H1 (cell line): ENCODE measurements at regions not wholly inside any gene's neighbourhood (a gene's known extent, or its start where the extent isn't known, plus 50 kb on each side); places are given as distances from the start of the nearest gene placed in this dataset.

Experiments
- CTCF ChIA-PET: fragments of 300-600 bp; sonication (Branson Sonifier 250); formaldehyde crosslinking; loops from one replicate; lab custom pipeline; 2021; ENCODE audit not compliant: partially characterized antibody; lab: Charles Lee
- POLR2A ChIA-PET: fragments of 300-600 bp; sonication (Branson Sonifier 250); formaldehyde crosslinking; loops from one replicate; lab custom pipeline; 2021; ENCODE audit warnings: inconsistent platforms; ENCODE audit not compliant: partially characterized antibody; lab: Charles Lee
- DNase-seq, 2 experiments: peaks; one replicate each; pipeline versions ENCODE4 v3.0.0 to v3.0.0-alpha.2; 2010 to 2022; ENCODE audit warnings: low spot score in 2 of 2, low read depth in 1 of 2, mixed read lengths in 1 of 2
- FAIRE-seq: peaks from 2 replicates; lab custom pipeline; 2011; peaks lifted over from hg19 to GRCh38; lab: Jason Lieb, UNC
- H2AFZ ChIP-seq: 2 replicates; pipeline ENCODE4 v1.8.1; 2012; ENCODE audit warnings: low read length, inconsistent platforms
- H2AK5ac ChIP-seq: 2 replicates; pipeline ENCODE4 v1.6.1; 2013; ENCODE audit warnings: low read depth, low read length
- H2BK120ac ChIP-seq: replicated peaks from 2 replicates; pipeline ENCODE3; 2013; ENCODE audit warnings: low read depth, low read length, inconsistent platforms
- H2BK12ac ChIP-seq: 2 replicates; pipeline ENCODE4 v1.6.1; 2013; ENCODE audit warnings: low read depth, low read length
- H2BK15ac ChIP-seq: 2 replicates; pipeline ENCODE4 v1.6.1; 2013; ENCODE audit warnings: low read length
- H2BK20ac ChIP-seq: 2 replicates; pipeline ENCODE4 v1.6.1; 2013; ENCODE audit warnings: low read length
- H2BK5ac ChIP-seq: 2 replicates; pipeline ENCODE4 v1.6.1; 2013; ENCODE audit warnings: low read depth, low read length
- H3K14ac ChIP-seq: 2 replicates; pipeline ENCODE4 v1.6.1; 2013; ENCODE audit warnings: inconsistent platforms; ENCODE audit not compliant: insufficient read length
- H3K18ac ChIP-seq: 2 replicates; pipeline ENCODE4 v1.6.1; 2013; ENCODE audit warnings: low read length; ENCODE audit errors: extremely low read depth
- H3K23ac ChIP-seq: 2 replicates; pipeline ENCODE4 v1.6.1; 2013; ENCODE audit warnings: inconsistent platforms; ENCODE audit not compliant: insufficient read length
- H3K23me2 ChIP-seq: 2 replicates; pipeline ENCODE4 v1.6.1; 2013; ENCODE audit warnings: low read depth, low read length
- H3K27ac ChIP-seq: 2 replicates; pipeline ENCODE4 v1.6.1; 2011; ENCODE audit warnings: low read depth, low read length, inconsistent platforms
- H3K27me3 ChIP-seq, 4 experiments: replicated peaks in 1 of 4; 1 replicate in 1 of 4; 2 replicates in 3 of 4; pipeline versions ENCODE4 v1.6.1 to v1.8.1; 2011 to 2013; ENCODE audit warnings: low read length in 3 of 4, mild to moderate bottlenecking in 3 of 4, inconsistent platforms in 2 of 4, mixed read lengths in 2 of 4, moderate library complexity in 1 of 4; ENCODE audit not compliant: control insufficient read depth in 3 of 4, insufficient read depth in 3 of 4; ENCODE audit errors: extremely low read depth in 1 of 4
- H3K36me3 ChIP-seq, 4 experiments: 2 replicates each; pipeline versions ENCODE4 v1.6.1 to v1.8.1; 2011 to 2013; ENCODE audit warnings: mild to moderate bottlenecking in 4 of 4, low read length in 3 of 4, moderate library complexity in 2 of 4, control low read depth in 1 of 4, inconsistent platforms in 1 of 4; ENCODE audit not compliant: insufficient read depth in 4 of 4, control insufficient read depth in 2 of 4
- H3K4ac ChIP-seq: replicated peaks from 2 replicates; pipeline ENCODE3; 2013; ENCODE audit warnings: low read length, low read depth, mixed read lengths, inconsistent platforms; ENCODE audit not compliant: insufficient read length
- H3K4me1 ChIP-seq, 4 experiments: replicated peaks in 1 of 4; 1 replicate in 1 of 4; 2 replicates in 3 of 4; pipeline versions ENCODE4 v1.6.1 to v1.8.1; 2011 to 2013; ENCODE audit warnings: low read length in 3 of 4, inconsistent platforms in 2 of 4, mixed read lengths in 1 of 4; ENCODE audit not compliant: insufficient read depth in 4 of 4, control insufficient read depth in 3 of 4
- H3K4me2 ChIP-seq, 2 experiments: 2 replicates each; pipeline versions ENCODE4 v1.6.1 to v1.8.1; 2011 to 2013; ENCODE audit warnings: low read depth in 2 of 2, low read length in 2 of 2, control low read depth in 1 of 2, inconsistent platforms in 1 of 2, mild to moderate bottlenecking in 1 of 2; ENCODE audit not compliant: insufficient read depth in 1 of 2
- H3K4me3 ChIP-seq, 4 experiments: fragments of 200-600, 300-600 bp in 1 of 4; sonication (generic), shearing (Covaris generic), sonication (Bioruptor Twin) in 1 of 4; 2 replicates each; pipeline versions ENCODE4 v1.5.1 to v1.8.1; 2011 to 2016; ENCODE audit warnings: low read length in 4 of 4, low read depth in 3 of 4, control low read depth in 2 of 4, inconsistent platforms in 2 of 4, mild to moderate bottlenecking in 2 of 4, mixed read lengths in 1 of 4, moderate library complexity in 1 of 4; ENCODE audit not compliant: insufficient read depth in 2 of 4; ENCODE audit errors: extremely low read depth in 1 of 4
- H3K56ac ChIP-seq: replicated peaks from 2 replicates; pipeline ENCODE3; 2013; ENCODE audit warnings: low read depth, mild to moderate bottlenecking, mixed read lengths, low read length, inconsistent platforms; ENCODE audit not compliant: insufficient read length
- H3K79me1 ChIP-seq: 2 replicates; pipeline ENCODE4 v1.6.1; 2013; ENCODE audit warnings: low read depth, low read length, control low read depth
- H3K79me2 ChIP-seq, 2 experiments: 2 replicates each; pipeline versions ENCODE4 v1.6.1 to v1.8.1; 2012 to 2013; ENCODE audit warnings: low read length in 2 of 2, mild to moderate bottlenecking in 2 of 2, inconsistent platforms in 1 of 2; ENCODE audit not compliant: insufficient read depth in 2 of 2, control insufficient read depth in 1 of 2
- H3K9ac ChIP-seq, 4 experiments: replicated peaks in 1 of 4; 1 replicate in 1 of 4; 2 replicates in 3 of 4; pipeline versions ENCODE4 v1.6.1 to v1.8.1; 2011 to 2013; ENCODE audit warnings: low read depth in 3 of 4, low read length in 3 of 4, control low read depth in 2 of 4, mild to moderate bottlenecking in 2 of 4, moderate library complexity in 2 of 4, inconsistent platforms in 1 of 4; ENCODE audit errors: extremely low read depth in 1 of 4
- H3K9me3 ChIP-seq, 2 experiments: 2 replicates each; pipeline versions ENCODE4 v1.6.1 to v1.8.1; 2012 to 2013; ENCODE audit warnings: mild to moderate bottlenecking in 2 of 2, moderate library complexity in 2 of 2, control low read depth in 1 of 2, inconsistent platforms in 1 of 2, low read depth in 1 of 2, low read length in 1 of 2, mixed read lengths in 1 of 2; ENCODE audit not compliant: insufficient read depth in 2 of 2
- H4K20me1 ChIP-seq, 2 experiments: replicated peaks in 1 of 2; 2 replicates each; pipeline versions ENCODE3 to v1.8.1; 2011 to 2013; ENCODE audit warnings: inconsistent platforms in 2 of 2, low read length in 2 of 2, mild to moderate bottlenecking in 1 of 2; ENCODE audit not compliant: insufficient read depth in 2 of 2, control insufficient read depth in 1 of 2
- H4K5ac ChIP-seq: 2 replicates; pipeline ENCODE4 v1.6.1; 2013; ENCODE audit warnings: low read length, low read depth, mixed read lengths, inconsistent platforms; ENCODE audit not compliant: insufficient read length
- H4K8ac ChIP-seq: 2 replicates; pipeline ENCODE4 v1.8.0; 2013; ENCODE audit warnings: mild to moderate bottlenecking, moderate library complexity, low read length, inconsistent platforms; ENCODE audit not compliant: insufficient read depth; ENCODE audit errors: extremely low read depth
- H4K91ac ChIP-seq: replicated peaks from 2 replicates; pipeline ENCODE3; 2013; ENCODE audit warnings: low read length, mixed read lengths, inconsistent platforms; ENCODE audit not compliant: insufficient read length
- ATF3 ChIP-seq: IDR thresholded peaks from 2 replicates; pipeline ENCODE4 v1.6.1; 2011; ENCODE audit warnings: low read depth, mild to moderate bottlenecking, low read length; ENCODE audit not compliant: insufficient read depth
- BCL11A ChIP-seq, 2 experiments: IDR thresholded peaks; one replicate each; pipeline ENCODE4 v1.6.1; 2011; ENCODE audit warnings: low read depth in 2 of 2, low read length in 2 of 2, mild to moderate bottlenecking in 2 of 2
- CEBPB ChIP-seq: IDR thresholded peaks from 2 replicates; pipeline ENCODE4 v1.6.1; 2012; ENCODE audit warnings: low read depth, low read length
- CHD1 ChIP-seq: IDR thresholded peaks from 2 replicates; pipeline ENCODE4 v1.6.1; 2012; ENCODE audit warnings: low read depth, low read length, improper control_type of control experiment
- CTBP2 ChIP-seq: IDR thresholded peaks from 2 replicates; pipeline ENCODE4 v1.7.0; 2011; ENCODE audit warnings: borderline replicate concordance, mild to moderate bottlenecking, moderate library complexity, mixed read lengths, low read length; ENCODE audit not compliant: insufficient read depth, insufficient read length
- EP300 ChIP-seq, 2 experiments: IDR thresholded peaks; 1 replicate in 1 of 2; 2 replicates in 1 of 2; pipeline ENCODE4 v1.6.1; 2011 to 2012; ENCODE audit warnings: low read depth in 2 of 2, low read length in 2 of 2, mild to moderate bottlenecking in 2 of 2, borderline replicate concordance in 1 of 2, inconsistent platforms in 1 of 2, moderate library complexity in 1 of 2
- GTF2F1 ChIP-seq: IDR thresholded peaks from 2 replicates; pipeline ENCODE4 v1.6.1; 2012; ENCODE audit warnings: low read depth, low read length, improper control_type of control experiment, borderline replicate concordance
- JUND ChIP-seq: IDR thresholded peaks from 2 replicates; pipeline ENCODE4 v1.6.1; 2011; ENCODE audit warnings: mild to moderate bottlenecking, improper control_type of control experiment, low read length
- NANOG ChIP-seq: IDR thresholded peaks from 2 replicates; pipeline ENCODE4 v1.6.1; 2011; ENCODE audit warnings: low read length, low read depth, mild to moderate bottlenecking, inconsistent platforms; ENCODE audit not compliant: insufficient read depth, poor library complexity, severe bottlenecking
- PHF8 ChIP-seq: fragments of 200-600 bp; sonication (generic); conservative IDR thresholded peaks from 2 replicates; pipeline ENCODE4 v1.7.1; 2012; ENCODE audit warnings: low read depth, mild to moderate bottlenecking, inconsistent platforms, low read length, moderate library complexity
- SRF ChIP-seq: IDR thresholded peaks from 2 replicates; pipeline ENCODE4 v1.6.1; 2011; ENCODE audit warnings: mild to moderate bottlenecking, low read depth, low read length, moderate library complexity
- SUZ12 ChIP-seq: fragments of 200-600 bp; sonication (generic); IDR thresholded peaks from 2 replicates; pipeline ENCODE4 v1.6.1; 2012; ENCODE audit warnings: mild to moderate bottlenecking, inconsistent platforms, low read length, moderate library complexity, mixed read lengths
- TAF7 ChIP-seq: optimal IDR thresholded peaks from 2 replicates; pipeline ENCODE3; 2011; ENCODE audit warnings: low read depth, mild to moderate bottlenecking, inconsistent platforms, low read length, moderate library complexity, borderline replicate concordance
- ZNF274 ChIP-seq: IDR thresholded peaks from 2 replicates; pipeline ENCODE4 v1.7.0; 2012; ENCODE audit warnings: low read length, borderline replicate concordance; ENCODE audit errors: extremely low read depth
- WGBS, 2 experiments: shearing (Covaris generic) in 1 of 2; methylation state at CpG; one replicate each; pipeline versions ENCODE4 v1.1.6 to v1.1.7; 2013 to 2015; ENCODE audit warnings: low lambda C conversion rate in 2 of 2, mixed read lengths in 2 of 2, inconsistent platforms in 1 of 2, low coverage in 1 of 2, missing lambda C conversion rate in 1 of 2; ENCODE audit not compliant: insufficient replicate concordance in 2 of 2, insufficient coverage in 1 of 2, insufficient read length in 1 of 2; ENCODE audit errors: extremely low coverage in 1 of 2, missing lambda C conversion rate in 1 of 2; 5-methylcytosine and 5-hydroxymethylcytosine counted together

DNA sequence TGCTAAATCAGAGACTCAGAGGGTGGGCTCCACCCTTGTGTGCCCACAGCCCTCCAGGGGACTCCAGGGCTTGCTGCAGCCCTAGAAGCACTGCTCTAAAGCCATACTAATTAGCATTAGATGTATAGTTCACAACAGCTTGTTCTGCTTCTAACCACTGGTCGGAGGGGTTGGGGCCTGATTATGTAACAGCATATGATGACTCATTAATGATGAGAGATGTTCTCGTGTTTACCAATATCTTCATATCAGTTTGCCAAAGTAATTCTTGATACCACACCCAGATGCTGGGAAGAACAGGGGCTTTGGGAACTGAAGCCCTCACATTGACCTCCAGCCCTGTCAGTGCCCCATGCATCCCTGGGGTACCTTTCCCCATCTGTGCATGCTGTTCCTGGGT lies 104.1 kb upstream of the FOXA2 start:
- Histone ChIP-seq H2AFZ (no peak overlapping the region), H3K56ac (no peak overlapping the region), H3K4ac (no peak overlapping the region), H4K5ac (no peak overlapping the region), H3K27ac (no peak overlapping the region), H3K36me3 (no peaks in the 10 kb centered on the region), H4K20me1 (no peaks in the 10 kb centered on the region), H4K8ac (no peak overlapping the region), H3K9ac (no peak overlapping the region), H2BK5ac (no peak overlapping the region), H4K91ac (no peak overlapping the region), H3K79me1 (no peaks in the 10 kb centered on the region), H2BK20ac (no peak overlapping the region), H3K9me3 (peaks cover 0 to 4% of the 10 kb centered on the region in 2 experiments; a peak in 2 of 4 replicates), H3K18ac (no peak overlapping the region), H3K4me1 (peaks cover 0 to 2% (median 0%) of the 10 kb centered on the region in 4 experiments; a peak in 1 of 7 replicates), H3K23me2 (no peaks in the 10 kb centered on the region), H2AK5ac (no peak overlapping the region), H3K79me2 (no peaks in the 10 kb centered on the region), H3K14ac (no peak overlapping the region), H2BK15ac (no peak overlapping the region), H3K23ac (no peak overlapping the region), H2BK12ac (no peak overlapping the region), H2BK120ac (no peak overlapping the region), H3K4me3 (no peak overlapping the region), H3K4me2 (no peak overlapping the region), H3K27me3 (no peaks in the 10 kb centered on the region; a peak in 2 of 7 replicates)
- DNase-seq, result no peak
- ChIA-PET POLR2A (no interaction called here), CTCF (interaction anchor here (0.7 to 5.7 kb wide), 4 partner anchors 236 to 653 kb away, joined by 3 to 48 read pairs (median 4); no protein-coding TSS in a partner anchor)
- WGBS, 2 experiments, result 100% methylated on average over 2 of the region's 2 CpGs; no CpG with 5 or more reads in 1 of the 2 experiments
- FAIRE-seq, result no peak
- no peak for TF ChIP-seq GTF2F1
- no peak for TF ChIP-seq ZNF274
- TF ChIP-seq PHF8, result no peak
- TF ChIP-seq CEBPB, result no peak
- TF ChIP-seq ATF3, result no peak
- no peak for TF ChIP-seq SRF
- no peak for TF ChIP-seq TAF7
- no peak for TF ChIP-seq CTBP2
- no peak for TF ChIP-seq NANOG
- no peak for TF ChIP-seq CHD1
- TF ChIP-seq EP300 (IDR thresholded peaks at IDR 0.05; ENCODE audit: borderline replicate concordance in 1 of 2, low read depth in 2 of 2, low read length in 2 of 2), result no peak
- no peak for TF ChIP-seq JUND
- TF ChIP-seq SUZ12, result no peak
- TF ChIP-seq BCL11A (IDR thresholded peaks at IDR 0.05; ENCODE audit: low read depth in 2 of 2, low read length in 2 of 2), result no peak
